HG02623 (cell line): ENCODE measurements at regions not wholly inside any gene's neighbourhood (a gene's known extent, or its start where the extent isn't known, plus 50 kb on each side); places are given as distances from the start of the nearest gene placed in this dataset.

Experiments used
- ATAC-seq: cut with Tn5 transposase; IDR thresholded peaks from one replicate; pipeline ENCODE4 v1.9.1; 2021; ENCODE audit warnings: moderate library complexity; ENCODE audit not compliant: unreplicated experiment

- no peak for ATAC-seq
Measured at GRCh38 chr20:6439737-6440442, 317.1 kb upstream of the FERMT1 start.

- no peak for ATAC-seq
Measured at GRCh38 chr20:6434131-6434530, 311.3 kb upstream of the FERMT1 start.

GRCh38 chr20:6430381-6430780 is 307.6 kb upstream of the FERMT1 start:
- no peak for ATAC-seq

GRCh38 chr20:6426287-6426891 is 303.6 kb upstream of the FERMT1 start:
- ATAC-seq: no peak

GRCh38 chr20:6421321-6422248 is 298.8 kb upstream of the FERMT1 start:
- no peak for ATAC-seq

- ATAC-seq: no peak
Measured at GRCh38 chr20:6420336-6420735, 297.5 kb upstream of the FERMT1 start.

- ATAC-seq: no peak
Measured at GRCh38 chr20:6418732-6419131, 295.9 kb upstream of the FERMT1 start.

GRCh38 chr20:6416371-6416770 is 293.5 kb upstream of the FERMT1 start:
- no peak for ATAC-seq

- no peak for ATAC-seq
Measured at GRCh38 chr20:6411651-6412050, 288.8 kb upstream of the FERMT1 start.

GRCh38 chr20:6410721-6411120 is 287.9 kb upstream of the FERMT1 start:
- no peak for ATAC-seq

- no peak for ATAC-seq
Measured at GRCh38 chr20:6407163-6407562, 284.3 kb upstream of the FERMT1 start.

- ATAC-seq: no peak
Measured at GRCh38 chr20:6401893-6402557, 279.2 kb upstream of the FERMT1 start.

GRCh38 chr20:6397115-6397514 is 274.3 kb upstream of the FERMT1 start:
- no peak for ATAC-seq

- ATAC-seq: no peak
Measured at GRCh38 chr20:6395695-6396094, 272.9 kb upstream of the FERMT1 start.

GRCh38 chr20:6388671-6389197 is 265.9 kb upstream of the FERMT1 start:
- ATAC-seq: no peak

GRCh38 chr20:6384956-6385486 is 262.2 kb upstream of the FERMT1 start:
- no peak for ATAC-seq

GRCh38 chr20:6384380-6384779 is 261.6 kb upstream of the FERMT1 start:
- no peak for ATAC-seq

GRCh38 chr20:6381887-6382286 is 259.1 kb upstream of the FERMT1 start:
- ATAC-seq: no peak

- no peak for ATAC-seq
Measured at GRCh38 chr20:6362245-6362644, 239.4 kb upstream of the FERMT1 start.

- ATAC-seq: no peak
Measured at GRCh38 chr20:6360766-6361165, 237.9 kb upstream of the FERMT1 start.
